Peyer's patch (tissue), 4 donors: ENCODE measurements at regions not wholly inside any gene's neighbourhood (a gene's known extent, or its start where the extent isn't known, plus 50 kb on each side); places are given as distances from the start of the nearest gene placed in this dataset.

Source experiments
- POLR2A ChIP-seq, 2 donors: fragments of 450-650 bp; IDR thresholded peaks; one replicate each; pipeline ENCODE4 v1.5.1; 2017; ENCODE audit warnings: antibody characterized with exemption in 2 of 2, mild to moderate bottlenecking in 2 of 2, moderate library complexity in 2 of 2
- TF ChIP-seq, protein P1 (sequence below), 6 experiments: fragments of 450-650 bp in 4 of 6; fragments of 200-600 bp in 2 of 6; sonication (generic) in 1 of 6; IDR thresholded peaks; one replicate each; pipeline ENCODE4 v1.5.1; 2017 to 2019; ENCODE audit warnings: antibody characterized with exemption in 6 of 6, mild to moderate bottlenecking in 3 of 6, moderate library complexity in 1 of 6

DNA sequence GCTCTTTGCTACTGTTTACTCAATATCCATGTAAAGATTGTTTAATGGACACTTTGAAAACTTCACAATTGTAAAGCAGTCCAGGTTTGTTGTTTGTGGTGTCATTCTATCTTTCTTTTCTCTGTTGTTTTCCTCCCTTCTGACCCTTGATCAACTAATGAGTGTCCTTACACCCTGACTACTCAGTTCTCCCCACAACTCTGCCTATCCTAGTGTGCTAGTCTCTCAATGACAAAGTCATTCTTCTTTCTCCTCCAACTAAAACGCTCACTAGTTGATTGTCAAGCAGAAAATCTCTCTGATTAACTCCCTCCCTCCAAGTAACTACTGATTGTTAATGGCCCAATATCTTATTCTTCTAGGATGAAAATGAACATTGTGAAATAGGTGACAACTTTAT, 148.5 kb upstream of the FBXO33 start:
- TF ChIP-seq, protein P1, sequence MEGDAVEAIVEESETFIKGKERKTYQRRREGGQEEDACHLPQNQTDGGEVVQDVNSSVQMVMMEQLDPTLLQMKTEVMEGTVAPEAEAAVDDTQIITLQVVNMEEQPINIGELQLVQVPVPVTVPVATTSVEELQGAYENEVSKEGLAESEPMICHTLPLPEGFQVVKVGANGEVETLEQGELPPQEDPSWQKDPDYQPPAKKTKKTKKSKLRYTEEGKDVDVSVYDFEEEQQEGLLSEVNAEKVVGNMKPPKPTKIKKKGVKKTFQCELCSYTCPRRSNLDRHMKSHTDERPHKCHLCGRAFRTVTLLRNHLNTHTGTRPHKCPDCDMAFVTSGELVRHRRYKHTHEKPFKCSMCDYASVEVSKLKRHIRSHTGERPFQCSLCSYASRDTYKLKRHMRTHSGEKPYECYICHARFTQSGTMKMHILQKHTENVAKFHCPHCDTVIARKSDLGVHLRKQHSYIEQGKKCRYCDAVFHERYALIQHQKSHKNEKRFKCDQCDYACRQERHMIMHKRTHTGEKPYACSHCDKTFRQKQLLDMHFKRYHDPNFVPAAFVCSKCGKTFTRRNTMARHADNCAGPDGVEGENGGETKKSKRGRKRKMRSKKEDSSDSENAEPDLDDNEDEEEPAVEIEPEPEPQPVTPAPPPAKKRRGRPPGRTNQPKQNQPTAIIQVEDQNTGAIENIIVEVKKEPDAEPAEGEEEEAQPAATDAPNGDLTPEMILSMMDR (IDR thresholded peaks at IDR 0.05) = no peak
- no peak for TF ChIP-seq POLR2A (IDR thresholded peaks at IDR 0.05)
